RPMI7951 (cell line): ENCODE measurements at regions not wholly inside any gene's neighbourhood (a gene's known extent, or its start where the extent isn't known, plus 50 kb on each side); places are given as distances from the start of the nearest gene placed in this dataset.

ENCODE experiments used
- DNase-seq: peaks from one replicate; pipeline ENCODE4 v3.0.0-alpha.2; 2012; ENCODE audit warnings: low read depth

DNA sequence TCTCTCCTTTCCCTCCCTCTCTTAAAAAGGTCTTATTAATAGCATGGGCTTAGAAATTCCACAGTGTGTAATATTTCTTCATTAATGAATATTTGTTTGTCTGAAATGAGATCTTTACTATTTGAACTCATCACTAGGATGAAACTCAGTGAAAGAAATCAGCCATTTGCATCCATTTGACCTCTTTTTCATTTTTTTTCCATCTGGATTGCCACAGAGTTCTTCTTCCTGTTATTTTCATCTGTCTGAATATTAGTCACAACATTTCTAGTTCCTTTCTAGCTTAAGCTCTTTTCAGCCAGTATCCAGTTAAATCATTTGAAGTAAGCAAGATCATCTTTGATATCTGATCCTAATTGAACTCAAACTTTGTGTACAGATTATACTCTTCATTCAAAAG is 69.2 kb upstream of the PLS3 start:
- DNase-seq = no peak

DNA sequence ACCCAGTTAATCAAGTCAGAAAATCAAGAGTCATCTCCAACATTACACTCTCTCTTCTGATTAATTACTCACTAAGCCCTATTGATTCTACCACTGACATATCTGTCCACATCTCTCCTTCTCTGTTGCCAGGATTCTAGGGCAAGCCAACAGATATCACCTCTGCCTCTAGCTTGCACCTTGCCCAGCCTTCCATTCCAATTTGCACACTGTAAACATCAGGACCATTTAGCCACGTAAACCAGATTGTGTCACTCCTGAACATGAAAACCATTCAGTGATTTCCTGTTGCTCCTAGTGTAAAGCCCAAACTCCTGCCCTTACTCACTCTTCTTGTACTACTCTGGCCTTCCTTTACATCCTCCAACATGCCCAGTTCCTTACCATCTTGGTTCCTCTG is 68.0 kb upstream of the PLS3 start:
- DNase-seq = no peak

GRCh38 chrX:115494161-115494560 is 66.8 kb upstream of the PLS3 start:
- peak; percentile 24 for DNase-seq

- DNase-seq = peak; percentile 2
These were observed 61.7 kb upstream of the PLS3 start for GRCh38 chrX:115499112-115499805.

GRCh38 chrX:115503099-115503498 is 57.9 kb upstream of the PLS3 start:
- peak; percentile 3 for DNase-seq

DNA sequence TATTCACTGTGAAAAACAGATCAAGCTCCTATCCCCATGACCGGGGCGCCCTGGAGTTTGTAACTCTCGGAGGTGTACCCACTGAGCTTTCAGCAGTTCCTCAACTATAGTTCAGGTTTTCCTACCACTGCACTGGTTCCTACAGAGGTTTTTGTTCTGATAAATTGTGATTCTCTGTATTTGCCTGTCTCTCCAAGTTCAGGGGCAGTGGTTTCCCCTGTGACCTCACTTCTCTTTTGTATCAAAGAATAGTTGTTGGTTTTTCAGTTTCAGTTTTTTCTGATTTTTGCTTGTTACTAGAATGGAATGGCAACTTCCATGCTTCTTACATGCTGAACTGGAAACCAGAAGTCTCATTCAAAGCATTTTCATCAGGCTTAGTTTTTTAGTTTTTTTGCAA is 56.8 kb upstream of the PLS3 start:
- DNase-seq = no peak
